ENCODE measurements at regions not wholly inside any gene's neighbourhood (a gene's known extent, or its start where the extent isn't known, plus 50 kb on each side); places are given as distances from the start of the nearest gene placed in this dataset.
"Not testable (repeated sequence)": the region's sequence is repeated elsewhere in the genome, so short reads cannot be mapped to it uniquely, and the experiment has no call there.

DNA sequence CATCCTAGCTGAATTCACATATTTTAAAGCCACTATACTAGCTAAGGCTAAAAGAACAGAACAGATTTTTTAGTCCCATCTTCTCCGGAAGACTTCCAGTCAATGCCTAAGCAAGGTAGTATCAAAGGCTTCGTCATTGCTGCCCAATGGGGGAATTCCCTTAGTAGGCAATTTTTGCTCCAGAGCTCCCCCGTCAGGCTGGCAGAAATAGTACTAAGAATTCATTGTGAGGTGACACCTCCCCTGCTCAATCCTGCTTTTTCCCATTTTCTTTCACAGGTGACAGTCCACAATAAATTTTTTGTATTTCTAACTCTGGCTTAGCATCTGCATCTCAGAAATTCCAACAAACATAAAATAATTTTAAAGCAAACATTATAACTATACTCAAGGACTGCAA lies 52.8 kb upstream of the SRSF6 start:
- Histone ChIP-seq H3K27me3 (ENCODE audit: insufficient read depth, low read length) (peaks cover 22% of the 10 kb centered on the region), H2AFZ (ENCODE audit: low read length, unreplicated experiment) (no peak overlapping the region), H3K4me3 (ENCODE audit: low read depth, low read length) (no peak overlapping the region), H3K4me1 (ENCODE audit: control insufficient read depth, insufficient read depth, low read length, unreplicated experiment) (no peaks in the 10 kb centered on the region), H3K27ac (ENCODE audit: low read depth, low read length) (no peak overlapping the region), H3K36me3 (ENCODE audit: insufficient read depth, low read length) (no peaks in the 10 kb centered on the region), H3K79me2 (ENCODE audit: control insufficient read depth, insufficient read depth, low read length, unreplicated experiment) (no peaks in the 10 kb centered on the region)

DNA sequence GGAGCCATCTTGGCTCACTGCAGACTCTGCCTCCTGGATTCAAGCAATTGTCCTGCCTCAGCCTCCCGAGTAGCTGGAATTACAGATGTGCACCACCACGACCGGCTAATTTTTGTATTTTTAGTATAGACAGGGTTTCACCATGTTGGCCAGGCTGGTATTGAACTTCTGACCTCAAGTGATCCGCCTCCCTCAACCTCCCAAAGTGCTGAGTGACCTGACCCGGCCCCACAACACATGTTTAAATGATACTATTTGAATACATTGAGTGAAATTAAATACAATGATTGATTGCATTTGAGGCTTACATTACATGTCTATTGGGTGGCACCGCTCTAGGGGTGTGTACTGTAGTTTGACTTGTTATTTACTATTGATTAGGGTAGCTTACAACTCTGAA lies 56.8 kb upstream of the SRSF6 start:
- H3K36me3 ChIP-seq (ENCODE audit: insufficient read depth, low read length); H3K79me2 ChIP-seq (ENCODE audit: control insufficient read depth, insufficient read depth, low read length, unreplicated experiment); H2AFZ ChIP-seq (ENCODE audit: low read length, unreplicated experiment); H3K4me3 ChIP-seq (ENCODE audit: low read depth, low read length); H3K27me3 ChIP-seq (ENCODE audit: insufficient read depth, low read length); H3K27ac ChIP-seq (ENCODE audit: low read depth, low read length); H3K4me1 ChIP-seq (ENCODE audit: control insufficient read depth, insufficient read depth, low read length, unreplicated experiment): not testable (repeated sequence)

DNA sequence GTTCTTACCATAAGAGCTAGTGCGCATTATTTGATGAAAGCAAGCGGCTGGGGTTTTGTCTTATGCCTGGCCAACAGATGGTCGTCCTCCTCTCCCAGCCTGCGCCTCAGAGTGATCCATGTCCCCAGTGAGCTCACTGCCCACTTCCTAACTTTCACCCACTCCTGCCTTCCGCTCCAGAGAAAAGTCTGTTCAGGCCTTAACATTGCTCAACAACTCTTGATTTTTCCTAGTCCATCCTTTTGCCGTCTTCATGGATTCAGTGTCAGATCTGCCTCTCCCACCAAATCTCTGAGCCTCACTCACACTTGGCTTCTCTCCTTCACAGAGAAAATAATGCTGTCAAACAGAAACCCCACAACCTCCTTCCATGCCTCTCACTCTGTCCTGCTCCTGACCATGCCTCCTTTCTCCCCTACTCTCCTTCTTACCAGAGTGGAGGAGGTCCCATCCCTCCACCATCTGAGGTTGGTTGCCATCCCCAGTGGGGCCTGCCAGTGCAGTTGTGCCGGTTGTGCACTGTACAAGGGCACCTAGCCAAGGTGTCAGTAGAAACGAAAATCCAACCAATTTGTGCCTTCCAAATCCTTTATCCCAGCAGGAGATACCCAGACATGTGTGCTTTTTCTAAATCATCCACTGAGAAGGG lies 58.9 kb upstream of the SRSF6 start:
- H3K79me2 ChIP-seq (ENCODE audit: control insufficient read depth, insufficient read depth, low read length, unreplicated experiment): no peaks in the 10 kb centered on the region
- H3K4me1 ChIP-seq (ENCODE audit: control insufficient read depth, insufficient read depth, low read length, unreplicated experiment): no peaks in the 10 kb centered on the region
- H3K36me3 ChIP-seq (ENCODE audit: insufficient read depth, low read length): no peaks in the 10 kb centered on the region
- H3K4me3 ChIP-seq (ENCODE audit: low read depth, low read length): no peak overlapping the region
- H2AFZ ChIP-seq (ENCODE audit: low read length, unreplicated experiment): no peak overlapping the region
- H3K27me3 ChIP-seq (ENCODE audit: insufficient read depth, low read length): no peaks in the 10 kb centered on the region
- no peak overlapping the region for H3K27ac ChIP-seq (ENCODE audit: low read depth, low read length)

DNA sequence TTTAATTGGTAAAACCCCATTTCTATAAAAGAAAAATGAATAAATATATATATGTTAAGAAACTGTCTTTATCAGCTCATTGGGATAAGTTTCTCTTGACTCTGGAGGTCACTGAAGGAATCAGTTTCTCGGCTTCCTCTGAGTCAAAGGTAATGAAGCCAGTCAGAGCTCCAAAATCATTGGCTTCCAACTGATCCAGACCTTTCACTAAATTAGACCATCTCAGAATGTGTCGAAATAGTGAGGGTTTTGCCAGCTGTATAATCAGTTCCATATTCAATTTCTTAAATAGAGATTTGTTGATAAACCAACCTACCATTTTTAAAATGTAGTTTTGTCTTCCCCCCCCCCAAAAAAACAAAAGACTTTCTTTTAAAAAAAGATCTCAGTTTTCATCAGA lies 60.5 kb upstream of the SRSF6 start:
- Histone ChIP-seq H3K4me3 (ENCODE audit: low read depth, low read length) (no peak overlapping the region), H3K27ac (ENCODE audit: low read depth, low read length) (no peak overlapping the region), H3K36me3 (ENCODE audit: insufficient read depth, low read length) (no peaks in the 10 kb centered on the region), H3K4me1 (ENCODE audit: control insufficient read depth, insufficient read depth, low read length, unreplicated experiment) (no peaks in the 10 kb centered on the region), H3K79me2 (ENCODE audit: control insufficient read depth, insufficient read depth, low read length, unreplicated experiment) (no peaks in the 10 kb centered on the region), H2AFZ (ENCODE audit: low read length, unreplicated experiment) (no peak overlapping the region), H3K27me3 (ENCODE audit: insufficient read depth, low read length) (no peaks in the 10 kb centered on the region)

DNA sequence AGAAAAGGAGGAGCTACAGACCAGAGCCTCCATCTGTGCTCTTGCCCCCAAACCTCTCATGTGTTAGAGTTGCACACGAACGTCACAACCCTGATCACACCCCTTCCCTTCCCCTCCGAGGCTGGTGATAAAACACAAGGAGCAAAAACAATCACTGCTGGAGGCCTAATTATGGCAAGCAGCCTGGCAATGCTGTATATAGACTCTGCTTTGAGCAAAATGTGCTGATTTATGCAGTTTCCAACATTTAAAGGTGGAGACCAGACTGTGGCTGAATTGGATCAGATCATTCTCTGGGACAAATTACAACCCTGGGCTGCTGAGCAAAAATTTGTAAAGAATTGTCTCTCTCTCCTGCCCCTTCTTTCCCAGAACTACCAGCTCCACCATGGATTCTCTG lies 64.6 kb upstream of the SRSF6 start:
- no peak overlapping the region for H2AFZ ChIP-seq (ENCODE audit: low read length, unreplicated experiment)
- no peaks in the 10 kb centered on the region for H3K27me3 ChIP-seq (ENCODE audit: insufficient read depth, low read length)
- H3K27ac ChIP-seq (ENCODE audit: low read depth, low read length): no peak overlapping the region
- H3K4me1 ChIP-seq (ENCODE audit: control insufficient read depth, insufficient read depth, low read length, unreplicated experiment): peaks cover 7% of the 10 kb centered on the region
- H3K4me3 ChIP-seq (ENCODE audit: low read depth, low read length): no peak overlapping the region
- no peaks in the 10 kb centered on the region for H3K79me2 ChIP-seq (ENCODE audit: control insufficient read depth, insufficient read depth, low read length, unreplicated experiment)
- no peaks in the 10 kb centered on the region for H3K36me3 ChIP-seq (ENCODE audit: insufficient read depth, low read length)

DNA sequence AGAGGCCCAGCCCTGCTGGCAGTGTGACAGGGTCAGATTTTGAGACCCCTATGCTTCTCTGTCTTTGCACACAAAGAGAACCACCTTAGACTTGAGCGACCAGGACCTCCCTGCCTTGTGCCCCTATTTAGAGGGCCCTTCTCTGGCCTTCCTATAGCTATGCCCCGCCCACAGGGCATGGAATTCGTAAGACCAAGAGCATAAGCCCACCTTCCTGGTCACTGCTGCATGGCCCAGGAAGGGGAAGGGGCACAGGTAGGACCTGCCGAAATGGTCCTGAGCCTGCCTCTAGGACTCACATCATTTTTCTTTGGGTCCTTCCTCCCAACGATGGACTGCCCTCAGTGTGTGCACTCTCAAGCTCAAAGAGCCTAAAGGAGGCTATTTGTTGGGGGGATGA lies 65.1 kb upstream of the SRSF6 start:
- Histone ChIP-seq H3K4me1 (ENCODE audit: control insufficient read depth, insufficient read depth, low read length, unreplicated experiment) (peaks cover 7% of the 10 kb centered on the region), H3K4me3 (ENCODE audit: low read depth, low read length) (no peak overlapping the region), H2AFZ (ENCODE audit: low read length, unreplicated experiment) (no peak overlapping the region), H3K36me3 (ENCODE audit: insufficient read depth, low read length) (no peaks in the 10 kb centered on the region), H3K79me2 (ENCODE audit: control insufficient read depth, insufficient read depth, low read length, unreplicated experiment) (no peaks in the 10 kb centered on the region), H3K27me3 (ENCODE audit: insufficient read depth, low read length) (no peaks in the 10 kb centered on the region), H3K27ac (ENCODE audit: low read depth, low read length) (no peak overlapping the region)

DNA sequence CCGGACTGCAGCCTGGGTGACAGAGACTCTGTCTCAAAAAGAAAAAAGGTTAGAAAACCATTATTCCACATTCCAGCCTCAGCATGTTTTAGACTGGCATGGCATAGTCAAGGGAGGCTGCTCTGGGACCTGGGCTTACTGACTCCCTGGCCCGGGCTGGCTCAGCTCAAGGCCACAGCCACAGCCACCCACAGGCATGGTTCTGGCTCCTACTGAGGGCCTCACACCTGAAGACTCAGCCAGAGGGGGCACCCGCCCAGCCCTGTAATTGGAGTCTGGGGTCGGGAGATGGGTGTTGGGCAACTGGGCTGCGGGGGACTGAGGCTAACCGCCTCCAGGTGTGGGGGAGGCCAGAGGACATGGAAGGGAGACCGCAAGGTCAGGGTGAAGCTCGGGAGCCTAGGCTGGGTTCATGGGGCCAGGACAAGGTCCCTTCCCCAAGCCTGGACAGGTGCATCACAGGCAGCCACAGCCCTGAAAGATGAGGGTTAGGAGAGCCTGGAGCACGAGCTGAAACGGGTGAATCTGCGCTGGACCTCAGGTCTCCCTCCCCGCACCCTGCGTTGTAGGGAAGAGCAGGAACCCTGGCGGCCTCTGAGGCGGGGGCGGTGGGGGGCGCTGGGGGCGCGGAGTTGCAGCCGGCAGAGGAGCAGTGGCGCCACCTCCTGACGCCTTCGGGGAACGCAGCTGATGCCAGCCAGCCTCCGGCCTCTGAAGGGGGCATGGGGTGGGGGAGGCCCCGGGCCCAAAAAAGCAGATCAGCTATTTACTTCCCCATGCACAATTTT lies 67.7 kb upstream of the SRSF6 start:
- H3K27ac ChIP-seq (ENCODE audit: low read depth, low read length): no peak overlapping the region
- H2AFZ ChIP-seq (ENCODE audit: low read length, unreplicated experiment): no peak overlapping the region
- H3K4me3 ChIP-seq (ENCODE audit: low read depth, low read length): no peak overlapping the region
- H3K27me3 ChIP-seq (ENCODE audit: insufficient read depth, low read length): no peaks in the 10 kb centered on the region
- H3K36me3 ChIP-seq (ENCODE audit: insufficient read depth, low read length): no peaks in the 10 kb centered on the region
- no peaks in the 10 kb centered on the region for H3K79me2 ChIP-seq (ENCODE audit: control insufficient read depth, insufficient read depth, low read length, unreplicated experiment)
- H3K4me1 ChIP-seq (ENCODE audit: control insufficient read depth, insufficient read depth, low read length, unreplicated experiment): peaks cover 7% of the 10 kb centered on the region

DNA sequence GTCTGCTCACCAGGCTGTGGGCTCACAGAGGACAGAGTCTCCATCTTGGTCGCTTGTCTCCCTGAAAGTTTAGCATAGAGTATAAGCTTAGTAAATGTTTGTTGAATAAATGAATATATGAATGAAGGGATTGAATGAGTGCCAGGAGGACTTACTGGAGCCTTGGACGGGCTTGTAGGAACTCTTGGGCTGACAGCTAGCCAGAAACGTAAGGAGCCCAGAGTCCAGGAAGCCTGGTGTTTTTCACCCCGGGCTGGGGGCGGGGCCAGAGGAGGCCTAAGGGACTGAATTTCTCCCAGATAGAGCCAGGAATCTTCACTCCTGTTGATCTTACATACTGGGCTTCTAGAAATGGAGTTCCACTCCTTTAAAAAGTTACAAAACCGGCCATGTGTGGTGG lies 68.5 kb upstream of the SRSF6 start:
- no peaks in the 10 kb centered on the region for H3K79me2 ChIP-seq (ENCODE audit: control insufficient read depth, insufficient read depth, low read length, unreplicated experiment)
- peak overlapping the region; percentile 44 for H2AFZ ChIP-seq (ENCODE audit: low read length, unreplicated experiment)
- H3K27ac ChIP-seq (ENCODE audit: low read depth, low read length): no peak overlapping the region
- H3K4me3 ChIP-seq (ENCODE audit: low read depth, low read length): no peak overlapping the region
- peaks cover 7% of the 10 kb centered on the region for H3K4me1 ChIP-seq (ENCODE audit: control insufficient read depth, insufficient read depth, low read length, unreplicated experiment)
- no peaks in the 10 kb centered on the region for H3K36me3 ChIP-seq (ENCODE audit: insufficient read depth, low read length)
- H3K27me3 ChIP-seq (ENCODE audit: insufficient read depth, low read length): no peaks in the 10 kb centered on the region

DNA sequence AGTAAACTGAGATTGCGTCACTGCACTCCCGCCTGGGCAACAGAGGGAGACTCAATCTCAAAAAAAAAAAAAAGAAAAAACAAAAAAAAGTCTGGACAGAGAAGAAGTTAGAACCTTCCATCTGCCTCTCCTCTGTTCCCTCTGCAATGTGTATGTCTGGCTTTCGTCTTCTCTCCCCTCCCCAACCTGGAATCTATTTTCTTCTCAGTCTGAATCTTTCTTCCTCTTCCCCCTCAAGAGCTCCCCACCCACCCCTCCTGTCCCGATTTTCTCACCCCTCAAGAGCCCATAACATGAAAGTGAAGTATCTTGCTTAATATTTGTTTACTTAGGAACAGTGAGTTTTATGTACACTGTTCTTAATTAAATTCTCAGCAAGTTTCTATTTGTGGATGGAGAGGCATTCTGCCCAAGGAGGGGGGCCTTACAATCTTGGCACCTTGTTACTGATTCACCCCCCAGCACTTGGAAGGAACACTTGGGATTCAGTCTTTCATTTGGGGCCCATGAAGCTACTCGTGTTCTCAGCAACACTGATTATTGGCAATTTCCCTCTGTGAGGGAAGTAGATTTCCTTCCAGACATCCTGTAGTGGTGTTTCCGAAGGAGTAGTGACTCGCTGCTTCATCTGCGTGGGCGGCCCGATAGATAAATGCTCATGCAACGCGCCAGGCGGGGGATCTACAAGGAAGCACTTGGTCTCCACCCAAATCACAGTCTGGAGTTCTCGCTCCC lies 69.3 kb upstream of the SRSF6 start:
- H3K4me1 ChIP-seq (ENCODE audit: control insufficient read depth, insufficient read depth, low read length, unreplicated experiment): peaks cover 7% of the 10 kb centered on the region
- H3K27me3 ChIP-seq (ENCODE audit: insufficient read depth, low read length): no peaks in the 10 kb centered on the region
- no peaks in the 10 kb centered on the region for H3K36me3 ChIP-seq (ENCODE audit: insufficient read depth, low read length)
- H3K27ac ChIP-seq (ENCODE audit: low read depth, low read length): no peak overlapping the region
- no peak overlapping the region for H3K4me3 ChIP-seq (ENCODE audit: low read depth, low read length)
- H3K79me2 ChIP-seq (ENCODE audit: control insufficient read depth, insufficient read depth, low read length, unreplicated experiment): no peaks in the 10 kb centered on the region
- H2AFZ ChIP-seq (ENCODE audit: low read length, unreplicated experiment): no peak overlapping the region

DNA sequence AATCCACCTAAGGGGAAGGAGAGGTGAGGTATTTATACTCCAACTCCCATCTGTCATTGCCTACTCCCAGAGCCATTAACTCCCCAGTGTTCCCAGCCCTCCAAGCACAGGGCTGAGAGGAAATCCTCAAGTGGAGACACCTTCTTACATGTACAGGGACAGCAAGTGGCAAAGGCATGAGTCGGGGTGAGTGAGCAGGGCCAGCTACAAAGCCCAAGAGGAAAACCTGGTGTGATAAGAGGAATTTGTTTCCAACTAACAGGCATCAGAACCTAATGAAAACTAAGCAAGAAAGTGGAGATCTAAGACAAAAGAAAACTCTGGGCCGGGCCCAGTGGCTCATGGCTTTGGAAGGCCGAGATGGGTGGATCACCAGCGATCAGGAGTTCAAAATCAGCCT lies 70.0 kb upstream of the SRSF6 start:
- H3K27me3 ChIP-seq (ENCODE audit: insufficient read depth, low read length): no peaks in the 10 kb centered on the region
- peaks cover 7% of the 10 kb centered on the region for H3K4me1 ChIP-seq (ENCODE audit: control insufficient read depth, insufficient read depth, low read length, unreplicated experiment)
- H3K27ac ChIP-seq (ENCODE audit: low read depth, low read length): no peak overlapping the region
- no peak overlapping the region for H2AFZ ChIP-seq (ENCODE audit: low read length, unreplicated experiment)
- H3K79me2 ChIP-seq (ENCODE audit: control insufficient read depth, insufficient read depth, low read length, unreplicated experiment): no peaks in the 10 kb centered on the region
- no peak overlapping the region for H3K4me3 ChIP-seq (ENCODE audit: low read depth, low read length)
- H3K36me3 ChIP-seq (ENCODE audit: insufficient read depth, low read length): no peaks in the 10 kb centered on the region

DNA sequence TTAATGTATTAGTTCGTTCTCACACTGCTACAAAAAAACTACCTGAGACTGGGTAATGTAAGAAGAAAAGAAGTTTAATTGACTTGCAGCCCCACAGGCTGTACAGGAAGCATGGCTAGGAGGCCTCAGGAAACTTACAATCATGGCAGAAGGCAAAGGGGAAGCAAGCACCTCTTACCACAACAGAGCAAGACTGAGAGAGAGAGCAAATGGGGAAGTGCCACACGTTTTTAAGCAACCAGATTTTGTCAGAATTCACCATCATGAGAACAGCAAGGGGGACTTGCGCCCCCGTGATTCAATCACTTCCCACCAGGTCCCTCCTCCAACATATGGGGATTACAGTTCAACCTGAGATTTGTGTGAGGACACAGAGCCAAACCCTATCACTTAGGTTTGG lies 70.8 kb upstream of the SRSF6 start:
- H3K4me1 ChIP-seq (ENCODE audit: control insufficient read depth, insufficient read depth, low read length, unreplicated experiment): peaks cover 7% of the 10 kb centered on the region

More for the DNA sequence above, 70.8 kb upstream of the SRSF6 start:
- Histone ChIP-seq H3K27me3 (ENCODE audit: insufficient read depth, low read length) (no peaks in the 10 kb centered on the region), H2AFZ (ENCODE audit: low read length, unreplicated experiment) (no peak overlapping the region), H3K27ac (ENCODE audit: low read depth, low read length) (no peak overlapping the region), H3K4me3 (ENCODE audit: low read depth, low read length) (no peak overlapping the region), H3K79me2 (ENCODE audit: control insufficient read depth, insufficient read depth, low read length, unreplicated experiment) (no peaks in the 10 kb centered on the region), H3K36me3 (ENCODE audit: insufficient read depth, low read length) (no peaks in the 10 kb centered on the region)

Data from ACC112 (cell line).